Gastrocnemius medialis (tissue), 4 donors: ENCODE measurements at regions not wholly inside any gene's neighbourhood (a gene's known extent, or its start where the extent isn't known, plus 50 kb on each side); places are given as distances from the start of the nearest gene placed in this dataset.

Experiments used
- CTCF ChIP-seq, 5 experiments: fragments of 450-650 bp in 3 of 5; fragments of 200-600 bp in 2 of 5; sonication (generic) in 2 of 5; IDR thresholded peaks in 4 of 5; conservative IDR thresholded peaks in 1 of 5; 1 replicate in 4 of 5; 2 replicates in 1 of 5; pipeline ENCODE4 v1.5.1; 2016 to 2019; ENCODE audit warnings: antibody characterized with exemption in 5 of 5, mild to moderate bottlenecking in 3 of 5, moderate library complexity in 3 of 5
- POLR2A ChIP-seq, 2 donors: fragments of 450-650 bp; IDR thresholded peaks; one replicate each; pipeline ENCODE4 v1.6.1; 2017; ENCODE audit warnings: antibody characterized with exemption in 2 of 2, mild to moderate bottlenecking in 2 of 2, moderate library complexity in 2 of 2

DNA sequence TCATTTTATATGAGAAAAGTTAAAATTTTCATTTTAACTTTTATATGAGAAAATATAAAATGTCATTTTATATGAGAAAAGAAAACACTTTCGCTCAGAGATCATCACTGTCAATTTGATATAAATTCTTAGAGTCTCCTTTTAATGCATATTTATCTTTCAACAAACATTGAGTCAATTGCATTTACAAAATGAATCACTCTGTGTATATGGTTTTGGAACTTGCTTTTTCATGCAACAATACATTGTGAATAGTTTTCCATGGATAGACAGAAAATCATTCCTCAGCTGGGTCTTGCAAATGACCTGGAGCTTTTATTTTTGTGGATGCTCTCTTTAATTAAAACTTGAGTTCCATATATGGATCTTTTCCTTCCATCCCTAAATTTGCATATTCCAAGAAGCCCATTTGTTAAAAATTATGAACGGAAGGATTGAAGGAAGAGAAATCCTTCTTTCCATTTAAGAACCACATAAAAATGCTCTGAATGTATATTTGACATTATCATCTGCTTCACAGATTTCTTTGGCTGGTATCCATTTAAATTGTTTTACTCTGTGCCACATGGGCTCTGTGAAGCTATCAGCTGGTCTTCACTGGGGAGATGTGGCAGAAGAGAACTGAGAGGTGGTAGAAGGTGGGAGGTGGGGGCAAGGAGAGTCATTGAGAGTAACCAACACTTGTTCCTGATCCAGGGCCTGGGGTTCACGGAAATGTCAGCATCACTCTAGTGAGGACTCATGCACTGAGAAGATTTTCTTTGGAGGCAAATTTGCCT, 104.1 kb downstream of the QPCT start:
- TF ChIP-seq CTCF (IDR thresholded peaks at IDR 0.05 in 4 of 5, conservative IDR thresholded peaks at IDR 0.05 in 1 of 5), result no peak
- no peak for TF ChIP-seq POLR2A (IDR thresholded peaks at IDR 0.05)
